GM12892 (cell line): ENCODE measurements at regions not wholly inside any gene's neighbourhood (a gene's known extent, or its start where the extent isn't known, plus 50 kb on each side); places are given as distances from the start of the nearest gene placed in this dataset.

Experiments
- DNase-seq: peaks from one replicate; pipeline ENCODE4 v3.0.0; 2011; ENCODE audit not compliant: insufficient read length
- FAIRE-seq: peaks from 2 replicates; lab custom pipeline; 2011; peaks lifted over from hg19 to GRCh38; lab: Jason Lieb, UNC
- POLR2A ChIP-seq: IDR thresholded peaks from 2 replicates; pipeline ENCODE4 v1.6.1; 2011; ENCODE audit warnings: low read depth, low read length, control low read depth
- POLR2AphosphoS5 ChIP-seq: IDR thresholded peaks from 2 replicates; pipeline ENCODE4 v1.6.1; 2011; ENCODE audit warnings: low read depth, low read length, control low read depth
- TAF1 ChIP-seq: IDR thresholded peaks from 2 replicates; pipeline ENCODE4 v1.6.1; 2011; ENCODE audit warnings: low read depth, mild to moderate bottlenecking, control low read depth, low read length, borderline replicate concordance

DNA sequence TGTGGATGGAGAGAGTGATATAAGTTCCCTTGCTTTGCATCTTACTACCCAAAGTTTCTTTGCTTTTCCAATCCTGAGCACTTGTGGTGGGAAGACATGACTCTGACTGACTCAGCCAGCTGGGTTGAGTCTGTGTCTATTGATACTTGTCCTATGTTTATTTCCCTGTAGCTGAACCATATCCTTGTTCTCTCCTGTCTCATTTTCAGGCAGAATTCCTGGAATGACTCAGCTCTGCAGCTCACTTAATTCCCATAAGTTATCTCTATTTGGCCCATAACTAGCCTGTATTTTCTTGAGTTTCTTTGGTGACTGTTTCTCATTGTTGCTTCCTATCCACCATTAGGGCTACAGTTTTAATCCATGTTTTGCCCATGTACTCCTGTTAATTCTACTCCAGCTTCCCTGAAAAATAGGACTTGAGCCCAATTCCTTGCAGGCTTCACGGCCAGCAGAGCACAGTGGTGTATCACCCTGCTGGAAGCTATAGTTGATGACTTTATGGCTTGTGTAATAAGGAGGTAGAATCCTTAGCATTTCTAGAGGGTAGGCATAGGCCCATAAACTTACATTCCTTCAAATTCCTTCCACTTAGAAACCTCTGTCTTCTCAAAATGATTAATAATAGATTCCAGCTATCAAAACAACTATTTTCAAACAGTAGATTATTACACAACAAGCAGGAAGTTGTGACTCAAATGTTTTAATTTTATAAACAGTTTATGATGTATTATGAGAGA lies 183.1 kb downstream of the TMTC3 start:
- FAIRE-seq (no peak), DNase-seq (no peak)
- TF ChIP-seq TAF1: no peak
- TF ChIP-seq POLR2AphosphoS5: no peak
- no peak for TF ChIP-seq POLR2A

GRCh38 chr12:88325816-88326189 lies 183.7 kb downstream of the TMTC3 start:
- TF ChIP-seq POLR2AphosphoS5 (no peak), POLR2A (no peak), TAF1 (no peak)
- no peak for DNase-seq
- no peak for FAIRE-seq

DNA sequence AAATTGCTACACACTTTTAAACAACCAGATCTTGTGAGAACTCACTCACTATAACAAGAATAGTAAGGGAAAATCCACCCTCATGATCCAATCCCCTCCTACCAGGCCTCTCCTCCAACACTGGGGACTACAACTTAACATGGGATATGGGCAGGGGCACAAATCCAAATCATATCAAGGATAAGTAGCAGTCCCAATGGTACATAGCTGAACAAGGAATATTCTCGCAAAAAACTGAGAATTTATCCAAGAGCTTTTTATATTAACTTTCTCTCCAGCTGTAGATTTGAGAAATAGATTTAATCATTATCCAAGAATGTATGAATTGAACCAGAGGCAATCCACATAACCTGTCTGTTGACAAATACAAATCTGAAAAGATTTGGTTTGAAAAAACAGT lies 185.2 kb downstream of the TMTC3 start:
- no peak for FAIRE-seq

GRCh38 chr12:88328090-88328489 lies 186.0 kb downstream of the TMTC3 start:
- TF ChIP-seq TAF1 (no peak), POLR2A (no peak), POLR2AphosphoS5 (no peak)
- FAIRE-seq: no peak
- no peak for DNase-seq

More for the DNA sequence above, 185.2 kb downstream of the TMTC3 start:
- TF ChIP-seq POLR2A (no peak), POLR2AphosphoS5 (no peak), TAF1 (no peak)
- no peak for DNase-seq

GRCh38 chr12:88329833-88330232 lies 187.7 kb downstream of the TMTC3 start:
- no peak for FAIRE-seq
- TF ChIP-seq POLR2AphosphoS5 (no peak), POLR2A (no peak), TAF1 (no peak)
- no peak for DNase-seq

GRCh38 chr12:88334271-88334670 lies 192.2 kb downstream of the TMTC3 start:
- DNase-seq (no peak), FAIRE-seq (peak; percentile 58)
- TF ChIP-seq POLR2AphosphoS5 (no peak), POLR2A (no peak), TAF1 (no peak)

DNA sequence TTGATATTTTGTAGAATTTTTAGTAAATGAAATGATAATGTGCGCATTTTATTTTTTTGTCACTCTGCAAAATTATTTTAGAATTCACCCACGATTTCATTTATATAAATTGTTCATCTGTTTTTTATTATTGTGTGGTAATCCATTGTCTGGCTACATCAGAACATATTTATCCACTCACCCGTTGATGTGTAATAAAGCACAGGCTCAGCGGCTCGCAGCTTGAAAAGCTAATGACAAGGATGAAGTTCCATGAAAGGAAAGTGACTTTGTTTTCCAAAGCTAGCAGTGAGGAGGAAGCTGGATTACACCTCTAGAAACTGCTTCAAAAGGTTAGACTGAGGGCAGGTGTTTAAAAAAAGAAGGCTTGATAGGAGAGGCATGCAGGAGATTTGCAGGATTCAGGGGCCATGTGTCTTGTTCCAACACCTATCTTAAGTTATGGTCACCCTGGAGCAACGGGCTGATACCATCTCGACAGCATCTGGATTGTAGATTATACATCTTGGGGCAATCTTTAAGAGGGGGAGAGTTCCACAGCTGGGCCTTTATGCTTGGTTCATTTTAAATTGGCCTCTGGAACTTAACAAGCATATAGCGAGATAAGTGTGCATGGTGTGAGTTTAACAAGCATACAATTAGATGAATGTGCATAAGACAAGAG lies 194.1 kb downstream of the TMTC3 start:
- TF ChIP-seq TAF1: no peak
- no peak for TF ChIP-seq POLR2A
- no peak for TF ChIP-seq POLR2AphosphoS5
- DNase-seq: no peak
- FAIRE-seq: no peak

DNA sequence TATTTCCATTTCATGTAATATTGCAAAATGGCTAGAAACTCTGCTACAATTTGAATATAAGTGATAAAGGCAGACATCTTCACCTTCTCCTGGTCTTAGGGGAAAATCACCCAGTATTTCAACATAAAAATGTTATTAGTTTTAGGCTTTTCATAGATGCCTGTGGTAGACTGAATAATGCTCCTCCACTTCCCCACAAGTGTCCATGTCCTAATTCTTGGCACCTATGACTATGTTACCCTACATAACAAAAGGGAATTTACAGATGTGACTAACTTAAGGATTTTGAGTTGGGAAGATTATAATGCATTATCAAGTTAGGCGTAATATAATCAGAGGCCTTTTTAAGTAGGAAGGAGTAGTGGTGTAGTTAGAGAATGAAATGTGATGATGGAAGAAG lies 196.4 kb downstream of the TMTC3 start:
- TF ChIP-seq TAF1 (no peak), POLR2A (no peak), POLR2AphosphoS5 (no peak)
- DNase-seq: no peak
- no peak for FAIRE-seq

GRCh38 chr12:88339254-88339949 lies 197.3 kb downstream of the TMTC3 start:
- FAIRE-seq: no peak
- no peak for DNase-seq
- TF ChIP-seq POLR2AphosphoS5 (no peak), TAF1 (no peak), POLR2A (no peak)

- FAIRE-seq (no peak), DNase-seq (no peak)
- TF ChIP-seq POLR2AphosphoS5 (no peak), TAF1 (no peak), POLR2A (no peak)
Measured at GRCh38 chr12:88339966-88340365, 197.9 kb downstream of the TMTC3 start.

GRCh38 chr12:88342251-88342806 lies 200.2 kb downstream of the TMTC3 start:
- TF ChIP-seq POLR2AphosphoS5 (no peak), TAF1 (no peak), POLR2A (no peak)
- FAIRE-seq: no peak
- no peak for DNase-seq
